Skeletal muscle tissue (tissue), 3 donors: ENCODE measurements at regions not wholly inside any gene's neighbourhood (a gene's known extent, or its start where the extent isn't known, plus 50 kb on each side); places are given as distances from the start of the nearest gene placed in this dataset.

Source experiments
- H3K27ac ChIP-seq: one replicate; pipeline ENCODE4 v1.7.0; 2013; ENCODE audit warnings: mild to moderate bottlenecking, low read depth, low read length, inconsistent platforms
- H3K27me3 ChIP-seq, 3 donors: one replicate each; pipeline ENCODE4 v1.7.0; 2013; ENCODE audit warnings: low read length in 3 of 3; ENCODE audit not compliant: control insufficient read depth in 3 of 3, insufficient read depth in 3 of 3
- H3K36me3 ChIP-seq, 3 donors: one replicate each; pipeline ENCODE4 v1.7.0; 2013; ENCODE audit warnings: low read length in 3 of 3; ENCODE audit not compliant: control insufficient read depth in 3 of 3, insufficient read depth in 3 of 3
- H3K4me1 ChIP-seq, 3 donors: one replicate each; pipeline ENCODE4 v1.7.0; 2013; ENCODE audit warnings: low read length in 3 of 3, mild to moderate bottlenecking in 3 of 3; ENCODE audit not compliant: control insufficient read depth in 3 of 3, insufficient read depth in 3 of 3
- H3K4me3 ChIP-seq, 3 donors: one replicate each; pipeline ENCODE4 v1.7.0; 2013; ENCODE audit warnings: low read length in 3 of 3
- H3K9ac ChIP-seq, 3 donors: one replicate each; pipeline ENCODE4 v1.7.0; 2013; ENCODE audit warnings: low read length in 3 of 3, mild to moderate bottlenecking in 3 of 3, moderate library complexity in 2 of 3, low read depth in 1 of 3
- H3K9me3 ChIP-seq, 3 donors: one replicate each; pipeline ENCODE4 v1.7.0; 2013; ENCODE audit warnings: low read length in 3 of 3; ENCODE audit not compliant: control insufficient read depth in 3 of 3
- donor health status: Osteomylitis.

- Histone ChIP-seq H3K27me3 (no peaks in the 10 kb centered on the region), H3K27ac (no peak overlapping the region), H3K4me1 (no peaks in the 10 kb centered on the region), H3K4me3 (no peak overlapping the region), H3K36me3 (no peaks in the 10 kb centered on the region), H3K9ac (no peak overlapping the region), H3K9me3 (no peaks in the 10 kb centered on the region)
Measured at GRCh38 chr5:35316611-35317274, 86.5 kb upstream of the PRLR start.

- Histone ChIP-seq H3K4me3 (no peak overlapping the region), H3K9ac (no peak overlapping the region), H3K9me3 (no peaks in the 10 kb centered on the region), H3K4me1 (no peaks in the 10 kb centered on the region), H3K27ac (no peak overlapping the region), H3K27me3 (peaks cover 0 to 3% (median 0%) of the 10 kb centered on the region in 3 donors), H3K36me3 (no peaks in the 10 kb centered on the region)
Measured at GRCh38 chr5:35313291-35313690, 83.0 kb upstream of the PRLR start.

DNA sequence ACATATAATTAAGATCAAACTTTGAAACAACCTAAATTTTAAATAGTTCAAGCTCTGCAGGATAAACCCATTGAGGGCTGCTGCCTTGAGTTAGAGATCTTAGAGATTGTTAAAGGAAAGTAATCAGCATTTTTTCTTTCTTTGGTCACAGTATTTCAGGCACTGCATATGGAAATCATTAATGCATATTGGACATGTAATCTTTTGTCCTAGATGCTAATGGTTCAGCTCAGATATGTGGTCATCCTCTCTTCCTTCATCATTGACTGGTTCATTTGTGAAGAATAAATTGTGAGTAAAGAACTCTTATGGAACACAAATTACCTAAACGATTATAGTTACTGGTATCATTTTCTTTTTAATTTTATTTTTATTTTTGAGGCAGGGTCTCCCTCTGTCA, 82.0 kb upstream of the PRLR start:
- no peak overlapping the region for H3K4me3 ChIP-seq
- H3K9ac ChIP-seq: no peak overlapping the region
- H3K9me3 ChIP-seq: no peaks in the 10 kb centered on the region
- no peaks in the 10 kb centered on the region for H3K4me1 ChIP-seq
- no peak overlapping the region for H3K27ac ChIP-seq
- peaks cover 0 to 5% (median 0%) of the 10 kb centered on the region in 3 donors for H3K27me3 ChIP-seq
- no peaks in the 10 kb centered on the region for H3K36me3 ChIP-seq

DNA sequence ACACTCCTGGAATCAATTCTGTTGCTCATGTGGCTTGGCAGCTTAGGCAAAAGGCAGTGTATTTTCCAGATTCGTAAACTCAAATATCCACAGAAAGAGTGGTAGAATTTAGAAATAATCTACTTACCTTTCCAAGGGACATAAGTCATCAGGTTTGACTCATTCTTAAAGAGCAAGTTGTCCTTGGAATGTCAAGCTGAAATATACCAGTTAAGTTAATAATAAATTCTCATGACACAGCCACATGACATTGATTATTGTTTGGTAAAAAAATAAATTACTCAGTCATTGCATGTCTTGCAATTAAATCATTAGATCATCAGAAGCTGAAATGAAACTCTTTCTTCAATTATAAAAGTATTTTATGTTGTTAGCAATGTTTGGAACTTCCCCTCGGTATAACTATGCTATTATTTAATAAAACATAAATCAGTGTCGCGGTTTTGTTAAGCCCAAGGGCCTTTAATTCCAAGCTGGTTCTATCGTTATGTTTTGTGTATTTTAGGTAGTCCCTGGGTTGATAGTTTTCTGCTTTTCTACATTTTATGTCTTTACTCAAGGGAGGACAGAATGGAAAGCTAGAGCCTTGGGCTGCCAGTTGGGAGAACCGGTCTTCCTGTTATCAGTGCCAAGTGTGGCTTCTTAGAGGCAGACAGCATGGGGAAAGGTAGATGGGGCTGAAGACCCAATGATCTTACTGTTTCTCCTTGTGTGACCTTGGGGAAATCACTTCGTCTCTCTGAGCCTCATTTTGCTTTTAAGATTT, 79.3 kb upstream of the PRLR start:
- peaks cover 0 to 5% (median 0%) of the 10 kb centered on the region in 3 donors for H3K27me3 ChIP-seq
- no peaks in the 10 kb centered on the region for H3K36me3 ChIP-seq
- no peaks in the 10 kb centered on the region for H3K4me1 ChIP-seq
- H3K9ac ChIP-seq: no peak overlapping the region
- H3K27ac ChIP-seq: no peak overlapping the region
- H3K4me3 ChIP-seq: no peak overlapping the region
- no peaks in the 10 kb centered on the region for H3K9me3 ChIP-seq

DNA sequence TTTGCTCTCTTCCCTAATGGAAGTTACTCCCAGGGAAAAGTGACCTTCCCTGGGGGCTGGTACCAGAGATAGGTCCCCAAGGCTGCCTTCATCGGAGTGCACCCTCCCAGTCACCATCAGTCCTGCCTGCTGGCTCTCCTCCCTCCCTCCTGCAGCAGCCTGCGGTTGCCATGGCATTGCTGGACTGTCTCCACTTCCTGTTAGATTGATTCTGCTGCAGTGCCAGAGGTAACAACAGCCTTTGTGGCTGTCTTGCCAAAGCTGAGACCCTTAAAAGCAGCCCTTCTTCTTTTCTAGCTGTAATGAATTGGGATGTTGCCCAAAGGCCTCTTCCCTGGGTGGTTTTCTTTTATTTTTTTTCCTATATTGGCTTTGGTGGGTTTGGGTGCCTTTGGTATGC, 78.1 kb upstream of the PRLR start:
- no peak overlapping the region for H3K9ac ChIP-seq
- H3K9me3 ChIP-seq: no peaks in the 10 kb centered on the region
- H3K4me3 ChIP-seq: no peak overlapping the region
- peaks cover 0 to 5% (median 0%) of the 10 kb centered on the region in 3 donors for H3K27me3 ChIP-seq
- no peak overlapping the region for H3K27ac ChIP-seq
- no peaks in the 10 kb centered on the region for H3K36me3 ChIP-seq
- H3K4me1 ChIP-seq: no peaks in the 10 kb centered on the region

GRCh38 chr5:35306716-35307365, 76.6 kb upstream of the PRLR start:
- no peak overlapping the region for H3K9ac ChIP-seq

DNA sequence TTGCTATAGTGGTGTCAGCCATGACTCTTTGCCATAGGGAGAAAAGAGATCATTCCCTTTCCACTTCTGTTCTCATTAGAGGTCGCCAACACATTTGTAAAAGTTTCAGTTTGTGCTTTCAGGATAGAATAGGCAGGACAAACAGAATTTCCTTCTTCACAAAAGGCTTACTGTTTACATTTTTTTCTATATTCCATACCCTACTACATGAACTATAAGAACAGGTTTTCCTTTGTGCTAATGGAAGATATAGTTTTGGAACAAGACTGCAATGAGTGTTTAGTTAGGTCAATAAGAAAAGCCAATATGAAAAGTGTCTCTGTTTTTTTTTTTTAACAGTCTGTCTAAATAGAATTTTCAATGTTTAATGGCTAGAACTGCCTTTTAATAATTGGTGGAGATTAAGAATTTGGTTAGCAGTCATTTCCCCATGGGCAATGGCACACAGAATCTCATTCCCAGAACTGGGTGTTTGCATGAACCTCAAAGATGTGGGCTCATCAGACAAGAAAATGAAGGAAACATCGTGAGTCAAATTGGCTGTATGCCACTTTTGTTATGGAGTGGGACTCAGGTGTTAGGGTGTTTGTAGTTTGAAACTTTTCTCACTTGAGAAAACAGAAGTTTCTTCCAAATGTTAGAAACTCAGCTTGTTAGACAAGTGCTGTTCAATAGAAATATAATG, 75.2 kb upstream of the PRLR start:
- H3K4me1 ChIP-seq: no peaks in the 10 kb centered on the region
- no peak overlapping the region for H3K9ac ChIP-seq
- peaks cover 0 to 5% (median 0%) of the 10 kb centered on the region in 3 donors for H3K27me3 ChIP-seq
- no peak overlapping the region for H3K4me3 ChIP-seq
- no peaks in the 10 kb centered on the region for H3K9me3 ChIP-seq
- H3K36me3 ChIP-seq: no peaks in the 10 kb centered on the region
- no peak overlapping the region for H3K27ac ChIP-seq

More at GRCh38 chr5:35306716-35307365, 76.6 kb upstream of the PRLR start:
- no peaks in the 10 kb centered on the region for H3K9me3 ChIP-seq
- H3K36me3 ChIP-seq: no peaks in the 10 kb centered on the region
- peaks cover 0 to 5% (median 0%) of the 10 kb centered on the region in 3 donors for H3K27me3 ChIP-seq
- H3K4me1 ChIP-seq: no peaks in the 10 kb centered on the region
- H3K4me3 ChIP-seq: no peak overlapping the region
- no peak overlapping the region for H3K27ac ChIP-seq

- Histone ChIP-seq H3K4me3 (no peak overlapping the region), H3K27me3 (peaks cover 0 to 5% (median 0%) of the 10 kb centered on the region in 3 donors), H3K4me1 (no peaks in the 10 kb centered on the region), H3K36me3 (no peaks in the 10 kb centered on the region), H3K27ac (no peak overlapping the region), H3K9me3 (no peaks in the 10 kb centered on the region), H3K9ac (no peak overlapping the region)
Measured at GRCh38 chr5:35304291-35304690, 74.0 kb upstream of the PRLR start.

GRCh38 chr5:35303152-35303551, 72.9 kb upstream of the PRLR start:
- Histone ChIP-seq H3K27ac (no peak overlapping the region), H3K4me3 (no peak overlapping the region), H3K4me1 (no peaks in the 10 kb centered on the region), H3K9ac (no peak overlapping the region), H3K9me3 (no peaks in the 10 kb centered on the region), H3K36me3 (no peaks in the 10 kb centered on the region), H3K27me3 (peaks cover 0 to under 1% (median 0%) of the 10 kb centered on the region in 3 donors)
